ENCODE measurements at regions not wholly inside any gene's neighbourhood (a gene's known extent, or its start where the extent isn't known, plus 50 kb on each side); places are given as distances from the start of the nearest gene placed in this dataset.

DNA sequence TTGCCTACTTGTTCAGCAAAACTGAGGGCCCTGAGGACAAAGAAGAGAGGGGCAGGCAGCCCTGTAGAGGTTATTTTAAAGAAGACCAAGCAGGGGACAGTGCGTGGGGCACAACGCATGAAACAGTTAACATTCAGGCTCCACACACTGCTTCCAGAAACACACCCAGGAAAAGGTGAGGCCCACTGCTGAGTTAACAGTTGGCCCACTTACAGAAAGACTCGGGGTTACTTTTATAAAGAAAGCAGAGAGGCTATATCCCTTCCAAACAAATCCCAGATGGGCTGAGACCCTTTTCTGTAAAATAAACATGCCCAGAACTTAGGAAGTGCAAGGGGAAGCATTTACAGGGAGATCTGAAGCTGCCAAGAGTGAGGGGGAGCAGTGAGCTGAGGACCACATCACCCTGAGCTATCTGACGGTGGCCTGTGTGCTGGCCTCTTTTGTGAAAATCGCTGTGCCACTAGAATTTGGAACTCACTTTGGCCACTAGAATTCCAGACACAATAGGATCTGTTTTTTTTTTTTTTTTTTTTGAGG, 49.8 kb upstream of the SSTR4 start:
- no peaks in the 10 kb centered on the region for H3F3A ChIP-seq (ENCODE audit: insufficient read depth)
- no peak overlapping the region for H2AFZ ChIP-seq (ENCODE audit: low read depth, low read length, severe bottlenecking)
- no peaks in the 10 kb centered on the region for H4K20me1 ChIP-seq (ENCODE audit: low read depth, low read length)
- H3K9me2 ChIP-seq (replicated peaks; ENCODE audit: insufficient read depth, low read length) = no peaks in the 10 kb centered on the region
- TF ChIP-seq, protein P1, sequence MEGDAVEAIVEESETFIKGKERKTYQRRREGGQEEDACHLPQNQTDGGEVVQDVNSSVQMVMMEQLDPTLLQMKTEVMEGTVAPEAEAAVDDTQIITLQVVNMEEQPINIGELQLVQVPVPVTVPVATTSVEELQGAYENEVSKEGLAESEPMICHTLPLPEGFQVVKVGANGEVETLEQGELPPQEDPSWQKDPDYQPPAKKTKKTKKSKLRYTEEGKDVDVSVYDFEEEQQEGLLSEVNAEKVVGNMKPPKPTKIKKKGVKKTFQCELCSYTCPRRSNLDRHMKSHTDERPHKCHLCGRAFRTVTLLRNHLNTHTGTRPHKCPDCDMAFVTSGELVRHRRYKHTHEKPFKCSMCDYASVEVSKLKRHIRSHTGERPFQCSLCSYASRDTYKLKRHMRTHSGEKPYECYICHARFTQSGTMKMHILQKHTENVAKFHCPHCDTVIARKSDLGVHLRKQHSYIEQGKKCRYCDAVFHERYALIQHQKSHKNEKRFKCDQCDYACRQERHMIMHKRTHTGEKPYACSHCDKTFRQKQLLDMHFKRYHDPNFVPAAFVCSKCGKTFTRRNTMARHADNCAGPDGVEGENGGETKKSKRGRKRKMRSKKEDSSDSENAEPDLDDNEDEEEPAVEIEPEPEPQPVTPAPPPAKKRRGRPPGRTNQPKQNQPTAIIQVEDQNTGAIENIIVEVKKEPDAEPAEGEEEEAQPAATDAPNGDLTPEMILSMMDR (IDR thresholded peaks at IDR 0.05; ENCODE audit: insufficient read depth, low read length, poor library complexity, severe bottlenecking) = no peak
- TF ChIP-seq EZH2phosphoT487 (conservative IDR thresholded peaks at IDR 0.05; ENCODE audit: low read length) = no peak
- no peak overlapping the region for H3K9ac ChIP-seq (ENCODE audit: low read length)
- no peaks in the 10 kb centered on the region for H3K9me3 ChIP-seq (ENCODE audit: insufficient read depth, low read length)
- H3K4me2 ChIP-seq (ENCODE audit: low read depth, low read length, poor library complexity, severe bottlenecking) = no peak overlapping the region
- no peak overlapping the region for H3K4me3 ChIP-seq (ENCODE audit: insufficient read depth, low read length, poor library complexity, severe bottlenecking)
- no peaks in the 10 kb centered on the region for H3K79me2 ChIP-seq (ENCODE audit: insufficient read depth, low read length)
- H3K27me3 ChIP-seq (ENCODE audit: low read length) = no peaks in the 10 kb centered on the region
- no peaks in the 10 kb centered on the region for H3K36me3 ChIP-seq (ENCODE audit: low read length)
- no peak overlapping the region for H3K27ac ChIP-seq (ENCODE audit: low read depth, low read length)

All from SU-DHL-6 (cell line).